ENCODE measurements at regions not wholly inside any gene's neighbourhood (a gene's known extent, or its start where the extent isn't known, plus 50 kb on each side); places are given as distances from the start of the nearest gene placed in this dataset.

- TF ChIP-seq CTCF (IDR thresholded peaks at IDR 0.05), result no peak
- Histone ChIP-seq H3K9me3 (peaks cover 0 to 48% (median 8%) of the 10 kb centered on the region in 11 donors), H3K4me3 (no peak overlapping the region), H3K4me1 (peaks cover 0 to 9% (median 0%) of the 10 kb centered on the region in 9 donors), H3K27ac (no peak overlapping the region), H3K36me3 (no peaks in the 10 kb centered on the region), H3K27me3 (no peaks in the 10 kb centered on the region)
- intact Hi-C loops (cut with DNase I), result no loop called here
- 95 to 96% methylated on average over 3 of the region's 3 CpGs for WGBS, 2 donors
- ATAC-seq (no peak), DNase-seq (no peak)
These were observed 90.8 kb downstream of the ATP23 start for GRCh38 chr12:58032156-58032555.

- no peak for ATAC-seq
These were observed 92.5 kb downstream of the ATP23 start for GRCh38 chr12:58033831-58034230.

GRCh38 chr12:58034311-58034710 is 92.9 kb downstream of the ATP23 start:
- Histone ChIP-seq H3K27me3 (no peaks in the 10 kb centered on the region), H3K4me1 (peaks cover 0 to 7% (median 0%) of the 10 kb centered on the region in 9 donors), H3K36me3 (no peaks in the 10 kb centered on the region), H3K4me3 (no peak overlapping the region), H3K27ac (peak overlapping the region in 1 of 10 donors; percentile 14), H3K9me3 (peaks cover 0 to 64% (median 18%) of the 10 kb centered on the region in 11 donors)
- TF ChIP-seq CTCF (IDR thresholded peaks at IDR 0.05), result no peak
- DNase-seq (peak in 1 of 2 donors; percentile 19), ATAC-seq (peak in 4 of 8 donors; percentile 27 to 49 (median 36))
- WGBS, 2 donors, result 69 to 79% methylated on average over 3 of the region's 3 CpGs
- intact Hi-C loops (cut with DNase I), result no loop called here

More at GRCh38 chr12:58033831-58034230, 92.5 kb downstream of the ATP23 start:
- Histone ChIP-seq H3K4me1 (peaks cover 0 to 7% (median 0%) of the 10 kb centered on the region in 9 donors), H3K36me3 (no peaks in the 10 kb centered on the region), H3K27me3 (no peaks in the 10 kb centered on the region), H3K9me3 (peaks cover 0 to 59% (median 18%) of the 10 kb centered on the region in 11 donors), H3K27ac (peak overlapping the region in 1 of 10 donors; percentile 14), H3K4me3 (no peak overlapping the region)
- intact Hi-C loops (cut with DNase I), result no loop called here
- DNase-seq, result no peak
- no peak for TF ChIP-seq CTCF (IDR thresholded peaks at IDR 0.05)

- no peak overlapping the region for H3K4me3 ChIP-seq
- peaks cover 0 to 66% (median 18%) of the 10 kb centered on the region in 11 donors for H3K9me3 ChIP-seq
- H3K27ac ChIP-seq, result no peak overlapping the region
- intact Hi-C loops (cut with DNase I), result no loop called here
- no peak for ATAC-seq
- H3K27me3 ChIP-seq, result no peaks in the 10 kb centered on the region
- no peak for TF ChIP-seq CTCF (IDR thresholded peaks at IDR 0.05)
- WGBS, 2 donors, result 0% methylated on average over 1 of the region's 1 CpG
- peaks cover 0 to 7% (median 0%) of the 10 kb centered on the region in 9 donors for H3K4me1 ChIP-seq
- no peak for DNase-seq
- H3K36me3 ChIP-seq, result no peaks in the 10 kb centered on the region
These were observed 93.3 kb downstream of the ATP23 start for GRCh38 chr12:58034712-58035111.
